SU-DHL-6 (cell line): ENCODE measurements at regions not wholly inside any gene's neighbourhood (a gene's known extent, or its start where the extent isn't known, plus 50 kb on each side); places are given as distances from the start of the nearest gene placed in this dataset.

Source experiments
- EZH2phosphoT487 ChIP-seq: fragments of 200-600 bp; sonication (generic), shearing (Covaris generic); conservative IDR thresholded peaks from 2 replicates; pipeline ENCODE4 v1.6.1; 2018; ENCODE audit warnings: mild to moderate bottlenecking, antibody characterized with exemption, low read length, moderate library complexity, mixed read lengths
- TF ChIP-seq, protein P1 (sequence below): fragments of 200-600 bp; sonication (generic); IDR thresholded peaks from one replicate; pipeline ENCODE4 v1.5.1; 2017; ENCODE audit warnings: antibody characterized with exemption, mild to moderate bottlenecking, low read length, moderate library complexity; ENCODE audit not compliant: insufficient read depth, poor library complexity, severe bottlenecking

DNA sequence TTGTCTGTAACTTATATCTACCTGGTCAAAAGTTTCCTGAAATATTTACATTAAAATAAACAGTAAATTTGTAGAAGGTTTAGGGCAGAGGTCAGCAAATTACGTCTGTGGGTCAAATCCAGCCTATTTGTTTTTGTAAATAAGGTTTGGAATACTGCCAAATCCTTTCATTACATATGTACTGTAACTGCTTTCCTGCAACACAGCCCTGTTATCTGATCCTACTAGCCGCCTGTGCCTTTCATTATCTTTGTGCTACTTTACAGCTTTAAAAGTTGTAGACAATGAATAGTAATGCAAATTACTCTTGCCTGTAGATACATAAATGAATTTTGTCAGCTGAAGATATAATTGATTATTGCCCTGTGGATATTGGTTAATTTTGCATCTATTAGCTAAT is 369.6 kb upstream of the SLC7A11 start:
- TF ChIP-seq, protein P1, sequence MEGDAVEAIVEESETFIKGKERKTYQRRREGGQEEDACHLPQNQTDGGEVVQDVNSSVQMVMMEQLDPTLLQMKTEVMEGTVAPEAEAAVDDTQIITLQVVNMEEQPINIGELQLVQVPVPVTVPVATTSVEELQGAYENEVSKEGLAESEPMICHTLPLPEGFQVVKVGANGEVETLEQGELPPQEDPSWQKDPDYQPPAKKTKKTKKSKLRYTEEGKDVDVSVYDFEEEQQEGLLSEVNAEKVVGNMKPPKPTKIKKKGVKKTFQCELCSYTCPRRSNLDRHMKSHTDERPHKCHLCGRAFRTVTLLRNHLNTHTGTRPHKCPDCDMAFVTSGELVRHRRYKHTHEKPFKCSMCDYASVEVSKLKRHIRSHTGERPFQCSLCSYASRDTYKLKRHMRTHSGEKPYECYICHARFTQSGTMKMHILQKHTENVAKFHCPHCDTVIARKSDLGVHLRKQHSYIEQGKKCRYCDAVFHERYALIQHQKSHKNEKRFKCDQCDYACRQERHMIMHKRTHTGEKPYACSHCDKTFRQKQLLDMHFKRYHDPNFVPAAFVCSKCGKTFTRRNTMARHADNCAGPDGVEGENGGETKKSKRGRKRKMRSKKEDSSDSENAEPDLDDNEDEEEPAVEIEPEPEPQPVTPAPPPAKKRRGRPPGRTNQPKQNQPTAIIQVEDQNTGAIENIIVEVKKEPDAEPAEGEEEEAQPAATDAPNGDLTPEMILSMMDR = no peak
- no peak for TF ChIP-seq EZH2phosphoT487
